GM18861 (cell line): ENCODE measurements at regions not wholly inside any gene's neighbourhood (a gene's known extent, or its start where the extent isn't known, plus 50 kb on each side); places are given as distances from the start of the nearest gene placed in this dataset.
"Not testable (repeated sequence)": the region's sequence is repeated elsewhere in the genome, so short reads cannot be mapped to it uniquely, and the experiment has no call there.

Experiments used
- ATAC-seq: cut with Tn5 transposase; IDR thresholded peaks from one replicate; pipeline ENCODE4 v1.9.1; 2021; ENCODE audit not compliant: unreplicated experiment

- no peak for ATAC-seq
Observed at GRCh38 chr3:191959876-191960413, 499.0 kb downstream of the PYDC2 start.

- ATAC-seq, result no peak
Observed at GRCh38 chr3:191961022-191961421, 500.1 kb downstream of the PYDC2 start.

- ATAC-seq, result no peak
Observed at GRCh38 chr3:191961529-191961928, 500.6 kb downstream of the PYDC2 start.

- no peak for ATAC-seq
Observed at GRCh38 chr3:191962324-191962723, 501.4 kb downstream of the PYDC2 start.

GRCh38 chr3:191963182-191963581 lies 502.2 kb downstream of the PYDC2 start:
- no peak for ATAC-seq

- no peak for ATAC-seq
Observed at GRCh38 chr3:191966556-191966955, 505.6 kb downstream of the PYDC2 start.

- ATAC-seq, result no peak
Observed at GRCh38 chr3:191968299-191968698, 507.3 kb downstream of the PYDC2 start.

GRCh38 chr3:191972714-191973398 lies 511.9 kb downstream of the PYDC2 start:
- no peak for ATAC-seq

GRCh38 chr3:191973820-191974219 lies 512.9 kb downstream of the PYDC2 start:
- no peak for ATAC-seq

GRCh38 chr3:191975936-191976335 lies 515.0 kb downstream of the PYDC2 start:
- ATAC-seq, result no peak

GRCh38 chr3:191980443-191980842 lies 519.5 kb downstream of the PYDC2 start:
- ATAC-seq, result no peak

GRCh38 chr3:191982481-191982880 lies 521.5 kb downstream of the PYDC2 start:
- ATAC-seq, result no peak

GRCh38 chr3:191985691-191986090 lies 524.7 kb downstream of the PYDC2 start:
- no peak for ATAC-seq

- no peak for ATAC-seq
Observed at GRCh38 chr3:191987831-191988350, 526.9 kb downstream of the PYDC2 start.

- ATAC-seq, result not testable (repeated sequence)
Observed at GRCh38 chr3:191993952-191994351, 533.0 kb downstream of the PYDC2 start.

- ATAC-seq, result no peak
Observed at GRCh38 chr3:191997093-191997492, 536.1 kb downstream of the PYDC2 start.

- ATAC-seq, result no peak
Observed at GRCh38 chr3:191997579-191998268, 536.8 kb downstream of the PYDC2 start.

GRCh38 chr3:192001218-192001617 lies 540.3 kb downstream of the PYDC2 start:
- ATAC-seq, result no peak

- ATAC-seq, result no peak
Observed at GRCh38 chr3:192005989-192006388, 545.0 kb downstream of the PYDC2 start.

- ATAC-seq, result no peak
Observed at GRCh38 chr3:192009903-192010302, 548.9 kb downstream of the PYDC2 start.

- no peak for ATAC-seq
Observed at GRCh38 chr3:192010490-192010889, 549.5 kb downstream of the PYDC2 start.

- no peak for ATAC-seq
Observed at GRCh38 chr3:192011137-192011536, 550.2 kb downstream of the PYDC2 start.
